Cardiac septum (tissue), 1 donor: ENCODE measurements at regions not wholly inside any gene's neighbourhood (a gene's known extent, or its start where the extent isn't known, plus 50 kb on each side); places are given as distances from the start of the nearest gene placed in this dataset.

ENCODE experiments used
- DNase-seq: peaks from one replicate; pipeline ENCODE4 v3.0.0-alpha.2; 2020; ENCODE audit warnings: low spot score
- intact Hi-C: fragments of 100-400 bp; cut with DNase I; formaldehyde crosslinking; loops from one replicate; pipeline ENCODE4 v1.14.0; 2022
- donor health status: DM: no; HTN: no; CAD: no.

DNA sequence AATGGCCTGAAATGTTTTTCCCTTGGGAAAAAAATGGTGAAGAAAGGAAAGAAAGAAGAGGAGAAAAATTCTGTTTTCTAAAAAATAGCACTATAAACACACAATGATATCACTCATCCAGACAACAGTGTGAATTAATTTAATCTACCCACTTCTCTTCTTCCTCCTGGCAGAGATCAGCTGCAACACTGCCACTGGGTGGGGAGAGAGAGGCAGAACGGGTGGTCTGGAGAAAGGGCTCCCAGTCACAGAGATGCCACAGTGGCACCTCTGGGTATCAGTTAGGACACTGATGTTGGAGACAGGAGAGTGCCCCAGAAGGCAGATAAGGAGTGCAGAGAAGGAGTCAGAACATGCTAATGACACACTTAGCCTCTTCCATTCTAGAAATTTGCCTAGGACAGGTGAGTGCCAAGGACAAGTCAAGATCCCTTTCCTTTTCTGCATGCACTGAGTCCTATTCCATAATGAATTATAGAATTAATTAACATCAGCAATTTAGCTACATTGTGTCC lies 168.6 kb downstream of the SUCLA2 start:
- intact Hi-C loops = no loop called here
- no peak for DNase-seq

DNA sequence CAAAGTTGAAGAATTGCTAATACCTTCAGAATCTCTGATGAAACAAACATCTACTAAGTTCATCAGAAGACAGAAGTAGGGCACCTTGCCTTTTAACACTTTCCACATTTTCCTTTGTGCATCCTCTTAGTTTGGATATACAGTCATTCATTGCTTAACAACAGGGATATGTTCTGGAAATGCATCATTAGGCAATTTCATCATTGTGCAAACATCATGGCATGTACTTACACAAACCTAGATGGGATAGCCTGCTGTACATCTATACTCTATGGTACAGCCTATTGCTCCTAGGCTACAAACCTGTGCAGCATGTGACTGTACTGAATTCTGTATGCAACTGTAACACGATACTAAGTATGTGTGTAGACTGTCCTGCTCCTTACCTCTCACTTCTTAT lies 169.8 kb downstream of the SUCLA2 start:
- DNase-seq = no peak
- intact Hi-C loops = no loop called here

DNA sequence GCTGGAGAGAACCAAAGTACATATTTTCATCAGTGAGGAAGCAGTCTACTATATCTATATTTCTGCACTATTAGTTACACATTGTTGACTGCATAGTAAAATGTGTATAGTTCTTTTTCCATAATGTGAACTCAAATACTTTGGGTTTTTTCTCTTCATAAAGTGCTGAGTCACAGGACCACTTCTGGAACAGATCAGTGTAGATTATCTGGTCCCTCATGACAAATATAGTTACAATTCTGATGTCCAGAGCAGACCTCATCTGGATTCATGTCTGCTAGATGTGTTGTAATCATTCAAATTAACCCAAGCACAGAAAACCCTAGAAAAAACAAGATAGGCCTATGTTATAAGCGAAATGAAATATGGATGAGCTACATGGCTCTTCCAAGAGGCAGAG lies 171.4 kb downstream of the SUCLA2 start:
- no peak for DNase-seq
- intact Hi-C loops = no loop called here

DNA sequence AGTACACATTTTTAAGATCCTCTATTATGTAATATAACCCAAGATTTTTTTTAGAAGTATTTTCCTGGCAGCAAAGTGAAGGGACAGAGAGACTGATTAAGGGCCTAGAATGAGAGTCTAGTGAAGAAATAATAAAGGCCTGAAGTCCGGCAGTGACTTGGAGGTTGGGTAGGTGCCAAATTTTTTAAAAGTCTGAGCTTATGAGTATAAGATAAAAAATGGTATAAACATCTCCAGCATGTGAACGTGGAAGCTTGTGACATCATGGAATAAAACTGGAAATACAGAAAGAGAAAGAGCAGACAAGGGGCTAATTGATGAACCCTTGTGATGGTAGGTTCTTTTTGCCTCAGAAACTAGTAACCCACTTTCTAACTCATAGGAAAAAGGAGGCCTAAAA lies 174.6 kb downstream of the SUCLA2 start:
- DNase-seq = no peak
- intact Hi-C loops = no loop called here

DNA sequence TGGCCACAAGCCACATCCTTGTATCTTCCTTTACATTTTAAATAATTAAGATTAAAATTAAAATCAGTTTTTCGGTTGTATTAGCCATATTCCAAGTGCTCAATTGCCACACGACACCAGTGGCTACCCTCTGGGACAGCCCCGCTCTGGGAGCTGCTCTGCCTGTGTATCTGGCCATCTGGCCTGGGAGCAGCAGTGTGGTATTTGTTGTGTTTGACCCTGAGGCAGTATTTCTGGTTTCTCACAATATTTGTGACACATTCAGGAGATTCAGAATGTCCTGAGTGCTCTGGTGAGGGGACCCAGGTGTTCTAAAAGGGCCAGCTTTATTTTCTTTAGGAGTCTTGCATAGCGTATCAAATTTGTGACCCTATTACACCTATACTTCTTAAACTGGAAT lies 179.0 kb downstream of the SUCLA2 start:
- DNase-seq = no peak
- intact Hi-C loops = no loop called here

DNA sequence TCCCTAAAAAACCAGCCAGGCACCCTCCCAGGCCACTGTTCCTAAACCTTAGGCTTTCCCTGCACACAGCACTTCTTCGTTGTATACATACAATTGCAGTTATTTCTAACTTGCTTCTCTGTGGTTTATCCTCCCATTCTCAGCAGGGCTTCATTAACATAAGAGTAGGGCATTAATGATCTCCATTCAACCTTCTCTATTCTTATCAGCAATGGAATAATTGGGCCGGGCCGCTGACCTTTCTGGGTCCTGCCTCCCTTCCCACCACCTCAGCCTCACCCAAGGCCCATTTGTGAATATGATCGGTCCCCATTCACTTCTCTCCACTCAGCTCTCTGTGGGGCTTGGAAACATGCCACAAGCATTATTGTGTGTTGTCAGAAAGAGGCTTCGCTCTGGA lies 184.2 kb downstream of the SUCLA2 start:
- intact Hi-C loops = no loop called here
- no peak for DNase-seq

DNA sequence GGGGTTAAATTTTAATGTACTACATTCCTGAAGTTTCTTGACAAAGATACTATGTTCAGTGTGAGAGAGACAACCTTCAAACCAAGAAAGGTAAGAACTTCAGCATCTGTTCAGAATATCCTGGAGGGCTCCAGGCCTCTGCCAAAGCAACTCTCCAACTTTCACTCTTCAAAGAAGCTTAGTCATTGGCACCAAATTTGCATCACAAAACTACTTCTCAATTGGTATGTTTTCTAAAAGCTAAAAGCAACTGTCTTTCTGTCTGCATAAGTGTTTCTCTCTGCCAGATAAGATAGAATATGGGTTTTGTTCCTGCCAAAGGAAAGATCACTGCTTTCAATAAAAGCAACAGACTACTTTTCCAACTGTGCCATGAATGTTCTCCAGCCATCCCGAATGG lies 187.4 kb downstream of the SUCLA2 start:
- DNase-seq = no peak
- intact Hi-C loops = no loop called here

DNA sequence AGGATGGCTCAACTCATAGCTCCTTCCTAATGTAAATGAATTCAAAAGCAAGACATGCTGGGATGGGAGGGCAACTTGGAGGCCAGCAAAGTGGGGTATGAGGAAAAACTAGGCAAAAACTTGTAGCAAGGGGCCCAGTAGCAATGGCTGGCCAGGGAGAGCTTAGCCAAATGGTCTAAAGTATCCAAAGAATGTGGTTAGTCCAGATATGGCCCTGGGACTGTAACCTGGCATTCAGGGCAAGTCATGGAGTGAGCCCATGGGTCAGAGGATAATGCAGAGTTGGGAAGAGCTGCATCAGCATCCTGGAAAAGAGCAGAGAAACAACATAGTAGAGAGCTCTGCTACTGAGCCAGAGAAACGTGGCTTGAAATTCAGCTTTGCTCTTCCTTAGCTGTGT lies 191.7 kb downstream of the SUCLA2 start:
- intact Hi-C loops = no loop called here

DNA sequence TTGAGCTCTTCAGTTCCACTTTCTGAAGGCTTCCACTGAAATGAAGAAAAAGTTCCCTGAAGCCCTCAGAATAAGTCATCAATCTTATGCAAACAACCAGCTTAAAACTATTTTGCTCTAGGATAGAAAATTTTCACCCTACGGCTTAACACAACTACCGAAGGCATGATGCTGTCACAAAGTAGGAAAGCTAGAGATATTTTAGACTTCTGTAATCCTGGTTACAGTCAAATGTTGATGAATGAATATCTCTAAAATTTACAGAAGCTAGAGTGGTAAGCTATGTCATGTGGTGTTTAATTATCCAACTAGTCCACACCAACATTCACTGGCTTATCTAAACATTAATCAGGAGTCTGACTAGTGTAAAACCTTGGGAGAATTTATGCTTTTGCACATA lies 197.9 kb downstream of the SUCLA2 start:
- DNase-seq = no peak
- intact Hi-C loops = no loop called here

More for the DNA sequence above, 191.7 kb downstream of the SUCLA2 start:
- DNase-seq = no peak

DNA sequence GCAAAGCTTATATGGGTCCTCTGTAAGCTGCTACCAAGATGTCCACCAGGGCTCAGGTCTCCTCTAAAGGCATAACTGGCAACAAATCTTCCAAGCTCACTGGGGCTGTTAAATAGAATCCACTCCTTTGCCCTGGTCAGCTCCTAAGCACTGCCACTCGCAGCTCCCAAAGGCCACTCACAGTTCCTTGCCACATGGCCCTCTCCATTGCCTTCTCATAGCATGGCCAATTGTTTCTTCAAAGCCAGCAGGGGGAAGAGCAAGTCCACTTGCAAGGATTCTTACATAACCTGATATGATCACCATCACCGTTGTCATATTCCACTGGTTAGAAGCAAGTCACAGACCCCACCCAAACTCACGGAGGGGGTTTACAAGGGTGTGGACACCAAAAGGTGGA lies 199.5 kb downstream of the SUCLA2 start:
- no peak for DNase-seq
- intact Hi-C loops = no loop called here

DNA sequence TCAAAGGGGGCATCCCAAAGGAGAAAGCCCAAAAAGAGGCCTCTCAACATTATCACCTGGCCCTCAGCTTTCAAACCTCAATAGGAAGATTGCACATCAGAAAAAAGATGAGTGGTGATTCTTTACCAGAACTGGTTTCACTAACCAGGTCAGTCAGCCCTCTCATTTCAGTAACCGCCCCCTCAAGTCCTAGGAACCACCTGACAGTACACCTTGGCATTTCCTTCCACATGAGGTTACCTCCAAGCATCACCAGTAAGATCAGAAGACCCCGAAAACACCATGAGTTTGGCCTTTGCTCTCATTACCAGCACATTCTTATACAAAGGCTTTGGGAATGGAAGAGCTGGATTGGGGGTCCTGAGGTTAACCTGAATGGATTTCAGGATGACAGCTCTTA lies 200.5 kb downstream of the SUCLA2 start:
- DNase-seq = no peak
- intact Hi-C loops = no loop called here

DNA sequence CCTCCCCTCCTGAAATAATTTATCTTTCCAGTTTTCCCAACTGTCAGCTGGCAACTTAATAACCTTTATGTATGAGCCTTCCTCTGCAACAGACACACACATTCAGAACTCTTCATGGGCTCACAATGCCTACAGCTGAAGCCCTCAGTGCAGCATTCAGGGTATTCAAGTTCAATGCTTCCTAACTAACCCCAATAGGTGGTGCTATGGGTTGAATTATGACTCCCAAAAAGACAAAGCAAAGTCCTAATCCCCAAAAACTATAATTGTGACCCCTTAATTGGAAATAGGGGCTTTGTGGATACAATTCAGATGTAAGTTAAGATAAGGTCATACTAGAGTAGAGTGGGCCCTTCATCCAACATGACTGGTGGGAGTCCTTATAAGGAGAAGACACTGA lies 202.2 kb downstream of the SUCLA2 start:
- no peak for DNase-seq
- intact Hi-C loops = no loop called here

DNA sequence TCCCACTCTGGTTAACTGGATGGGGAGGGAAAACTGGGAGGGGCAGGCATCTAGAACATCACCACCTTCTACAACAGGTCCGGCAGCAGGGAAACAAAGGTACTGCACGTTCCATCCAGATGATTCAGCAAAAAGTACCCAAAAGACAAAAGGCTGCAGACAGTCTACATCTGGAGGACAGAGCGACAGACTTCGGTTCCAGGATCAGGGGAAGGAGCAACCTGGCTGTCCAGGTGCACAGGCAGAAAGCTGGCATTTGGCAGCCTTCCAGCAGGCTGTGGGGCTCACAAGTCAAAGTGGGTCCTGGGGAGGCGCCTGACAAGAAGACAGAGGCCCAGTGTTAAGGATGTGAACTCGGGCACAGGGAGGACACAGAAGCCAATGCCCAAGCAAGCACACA lies 202.9 kb downstream of the SUCLA2 start:
- intact Hi-C loops = no loop called here
- DNase-seq = no peak

DNA sequence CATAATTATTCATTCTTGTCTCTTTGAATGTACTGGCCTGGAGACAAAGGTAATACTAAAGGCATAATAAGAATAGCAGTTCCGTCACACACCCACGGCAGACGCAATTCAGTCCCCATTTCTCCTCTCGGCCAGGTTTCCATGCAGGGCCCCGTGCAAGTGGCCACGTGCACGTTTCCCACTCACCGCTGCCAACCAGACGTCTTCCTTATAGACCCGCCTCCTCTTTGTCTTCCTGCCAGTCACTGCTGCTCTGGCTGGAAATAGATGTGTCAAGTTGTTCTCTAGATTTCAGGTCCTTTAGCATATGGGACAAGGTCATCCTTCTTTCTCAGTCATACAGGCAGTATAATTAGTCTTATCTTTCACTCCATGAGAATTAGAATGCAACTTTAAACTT lies 204.3 kb downstream of the SUCLA2 start:
- DNase-seq = no peak
- intact Hi-C loops = no loop called here

DNA sequence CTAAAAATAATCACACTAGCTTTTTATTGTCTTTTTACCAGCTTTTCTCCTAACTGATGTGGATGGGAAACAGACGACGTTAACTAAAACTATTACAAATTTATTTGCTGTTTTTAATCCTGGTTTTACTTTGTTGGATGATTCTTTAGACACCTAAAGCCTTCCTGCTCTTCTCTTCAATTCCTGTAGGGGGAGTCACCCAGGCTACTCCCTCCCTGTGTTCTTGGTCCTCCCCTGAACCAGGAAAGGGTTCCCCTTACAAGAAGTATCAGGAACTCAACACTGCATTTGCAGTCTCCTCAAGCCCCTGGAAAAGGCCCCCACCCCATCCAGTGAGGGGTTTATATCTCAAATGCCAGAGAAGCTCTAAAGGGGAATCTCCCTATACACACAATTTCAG lies 206.1 kb downstream of the SUCLA2 start:
- intact Hi-C loops = no loop called here

DNA sequence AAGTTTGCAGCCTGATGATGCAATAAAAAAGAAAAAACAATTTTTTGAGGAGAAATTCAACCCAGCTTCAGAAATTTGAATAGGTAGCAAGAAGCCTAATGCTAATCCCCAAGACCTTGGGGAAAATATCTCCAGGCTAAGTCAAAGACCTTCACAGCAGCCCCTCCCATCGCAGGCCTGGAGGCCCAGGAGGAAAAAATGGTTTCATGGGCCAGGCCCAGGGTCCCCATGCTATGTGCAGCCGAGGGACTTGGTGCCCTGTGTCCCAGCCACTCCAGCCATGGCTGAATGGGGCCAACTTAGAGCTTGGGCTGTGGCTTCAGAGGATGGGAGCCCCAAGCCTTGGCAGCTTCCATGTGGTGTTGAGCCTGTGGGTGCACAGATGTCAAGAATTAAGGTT lies 210.3 kb downstream of the SUCLA2 start:
- intact Hi-C loops = no loop called here
- no peak for DNase-seq

More for the DNA sequence above, 206.1 kb downstream of the SUCLA2 start:
- DNase-seq = no peak

DNA sequence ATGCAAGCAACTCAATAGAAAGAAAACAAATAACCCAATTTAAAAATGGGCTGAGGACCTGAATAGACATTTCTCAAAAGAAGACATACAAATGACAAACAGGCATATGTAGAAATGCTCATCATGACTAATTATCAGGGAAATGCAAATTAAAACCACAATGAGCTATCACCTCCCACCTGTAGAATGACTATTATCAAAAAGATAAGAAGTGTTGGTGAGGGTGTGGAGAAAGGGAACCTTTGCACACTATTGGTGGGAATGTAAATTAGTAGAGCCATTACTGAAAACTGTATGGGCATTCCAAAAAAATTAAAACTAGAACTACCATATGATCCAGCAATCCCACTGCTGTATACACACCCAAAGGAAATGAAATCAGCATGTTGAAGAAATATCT lies 212.2 kb downstream of the SUCLA2 start:
- DNase-seq = no peak
- intact Hi-C loops = no loop called here

DNA sequence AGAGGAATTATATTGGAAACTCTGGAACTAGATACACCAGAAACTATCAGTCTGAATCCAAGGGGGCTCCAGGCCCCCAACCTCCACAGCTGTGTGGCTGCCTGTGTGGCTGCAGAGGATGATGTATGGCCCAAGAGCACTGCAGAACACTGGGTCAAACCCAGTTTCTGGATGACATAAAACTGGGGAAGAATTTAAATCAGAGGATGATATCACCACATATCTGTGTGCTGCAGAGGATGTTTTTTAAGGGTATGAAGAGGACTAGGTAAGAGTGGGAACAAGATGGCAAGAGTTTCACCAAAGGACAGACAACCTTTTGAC lies 226.4 kb downstream of the SUCLA2 start:
- no peak for DNase-seq
- intact Hi-C loops = loop anchor here (10.0 kb wide), 1 partner anchor 800 kb away; no protein-coding TSS in a partner anchor

DNA sequence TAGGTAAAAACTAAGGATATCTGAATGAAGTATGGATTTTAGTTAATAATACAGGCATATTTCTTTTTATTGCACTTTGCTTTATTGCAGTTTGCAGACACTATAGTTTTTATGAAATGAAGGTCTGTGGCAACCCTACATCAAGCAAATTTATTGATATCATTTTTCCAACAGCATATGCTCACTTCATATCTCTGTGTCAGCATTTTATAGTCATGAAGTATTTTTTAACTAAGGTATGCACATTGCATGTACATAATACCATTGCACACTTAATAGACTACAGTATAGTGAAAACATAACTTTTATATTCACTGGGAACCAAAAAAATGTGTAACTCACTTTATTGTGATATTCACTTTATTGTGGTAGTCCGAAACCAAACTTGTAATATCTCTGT lies 236.3 kb downstream of the SUCLA2 start:
- intact Hi-C loops = no loop called here
- no peak for DNase-seq

DNA sequence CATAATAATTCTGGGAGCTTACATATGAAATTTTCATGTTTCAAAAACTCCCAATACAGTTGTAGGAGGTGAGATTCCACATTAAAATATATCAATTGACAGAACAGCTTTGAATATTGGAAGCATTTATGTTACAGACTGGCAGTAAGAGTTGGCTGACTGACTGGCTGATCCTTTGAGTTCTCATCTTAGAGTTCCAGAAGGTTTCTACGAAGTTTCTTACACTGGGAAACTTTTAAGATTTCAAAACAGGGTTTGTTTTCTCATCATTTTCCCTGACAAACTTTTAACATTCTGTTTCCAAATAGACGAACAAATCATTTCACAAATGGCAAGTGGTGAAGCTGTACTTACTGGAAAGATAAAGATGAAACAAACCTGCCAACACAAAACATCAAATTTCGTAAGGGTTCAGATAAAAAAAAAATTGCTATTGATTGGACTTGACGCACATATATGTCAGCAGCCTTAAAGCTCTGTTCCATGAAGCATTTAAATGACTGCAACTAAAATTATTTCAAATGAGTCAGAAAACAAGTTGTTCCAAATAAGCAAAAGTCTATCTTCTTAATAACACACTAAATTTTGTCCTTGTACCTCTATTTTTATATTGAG lies 243.5 kb downstream of the SUCLA2 start:
- no peak for DNase-seq
- intact Hi-C loops = no loop called here

DNA sequence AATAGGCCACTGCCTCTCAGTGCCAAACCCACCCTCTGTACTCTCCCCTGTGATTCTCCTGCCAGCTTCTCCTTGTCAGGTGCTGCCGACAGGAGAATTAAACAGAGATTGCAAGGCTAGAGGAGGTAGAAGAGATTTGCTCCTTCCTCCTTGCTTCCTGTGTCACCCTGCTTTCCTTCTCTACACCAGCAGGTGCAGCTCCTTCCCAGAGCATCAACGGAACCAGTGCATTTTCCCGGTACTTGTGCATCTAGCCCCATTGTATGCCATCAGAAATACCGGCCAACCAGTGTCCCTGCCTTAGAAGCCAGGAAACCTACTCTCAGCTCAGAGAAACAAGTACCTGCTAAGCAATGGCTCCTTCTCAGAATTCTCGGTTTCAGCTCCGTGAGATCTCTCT lies 253.2 kb downstream of the SUCLA2 start:
- no peak for DNase-seq
- intact Hi-C loops = no loop called here

DNA sequence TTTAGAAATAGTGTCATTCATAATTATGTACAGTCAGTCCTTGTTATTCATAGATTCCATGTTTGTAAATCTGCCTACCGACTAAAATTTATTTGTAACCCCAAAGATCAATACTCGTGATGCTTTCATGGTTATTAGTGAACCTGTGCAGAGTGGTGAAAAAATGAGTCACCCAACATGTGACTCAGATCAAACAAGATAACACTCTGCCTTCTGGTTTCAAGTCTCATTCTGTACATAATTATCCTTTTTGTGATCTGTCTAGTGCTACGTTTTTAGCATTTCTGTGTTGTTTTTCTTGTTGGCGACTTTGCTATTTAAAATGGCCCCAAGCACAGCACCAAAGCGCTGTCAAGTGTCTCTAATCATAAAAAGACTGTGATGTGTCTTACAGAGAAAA lies 274.7 kb downstream of the SUCLA2 start:
- intact Hi-C loops = no loop called here
- DNase-seq = no peak
